Activated CD4-positive, alpha-beta T cell treated with anti-CD3 and anti-CD28 coated beads, Interleukin-2, amount 50 U/mL, for 16 hours (primary cell): ENCODE measurements at regions not wholly inside any gene's neighbourhood (a gene's known extent, or its start where the extent isn't known, plus 50 kb on each side); places are given as distances from the start of the nearest gene placed in this dataset.

Experiments
- DNase-seq: peaks from one replicate; pipeline ENCODE4 v3.0.0-alpha.2; 2020

- no peak for DNase-seq
Measured at GRCh38 chr2:16408331-16409005, 257.2 kb downstream of the CYRIA start.

- DNase-seq = no peak
Measured at GRCh38 chr2:16407358-16407757, 258.3 kb downstream of the CYRIA start.

- no peak for DNase-seq
Measured at GRCh38 chr2:16406496-16407289, 258.9 kb downstream of the CYRIA start.

DNA sequence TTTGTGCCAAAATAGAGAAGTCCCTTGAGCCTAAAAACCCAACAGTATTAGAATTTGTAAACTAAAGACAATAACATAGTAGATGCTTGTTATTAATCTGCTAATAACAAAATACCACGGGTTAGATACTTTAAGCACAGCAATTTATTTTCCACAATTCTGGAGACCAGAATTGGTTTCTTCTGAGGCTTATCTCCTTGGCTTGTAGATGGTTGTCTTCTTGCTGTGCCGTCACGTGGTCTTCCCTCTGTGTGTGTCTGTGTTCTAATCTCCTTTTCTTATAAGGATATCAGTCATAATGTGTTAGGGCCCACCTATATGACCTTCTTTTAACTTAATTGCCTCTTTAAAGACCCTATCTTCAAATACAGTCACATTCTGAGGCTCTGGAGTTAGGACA is 260.1 kb downstream of the CYRIA start:
- DNase-seq = no peak

GRCh38 chr2:16404551-16405300 is 260.9 kb downstream of the CYRIA start:
- DNase-seq = no peak

- DNase-seq = no peak
Measured at GRCh38 chr2:16404146-16404545, 261.5 kb downstream of the CYRIA start.

DNA sequence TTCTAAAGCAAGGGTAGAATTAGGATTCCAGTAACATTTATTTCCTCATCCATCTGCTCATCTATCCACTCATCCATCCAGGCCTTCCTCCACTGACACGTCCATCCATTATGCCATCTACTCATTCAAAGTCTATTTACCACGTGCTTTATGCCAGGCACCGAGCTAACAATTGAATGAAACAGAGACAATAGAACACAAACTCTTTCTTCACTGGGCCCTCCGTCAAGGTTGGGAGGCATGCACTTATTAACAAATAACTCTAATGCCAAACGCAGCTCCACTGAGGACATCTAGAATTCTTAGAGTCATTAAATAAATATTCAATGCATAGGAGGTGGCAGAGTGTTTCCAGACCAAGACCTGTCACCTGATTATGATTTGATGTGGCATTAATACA is 262.7 kb downstream of the CYRIA start:
- no peak for DNase-seq

DNA sequence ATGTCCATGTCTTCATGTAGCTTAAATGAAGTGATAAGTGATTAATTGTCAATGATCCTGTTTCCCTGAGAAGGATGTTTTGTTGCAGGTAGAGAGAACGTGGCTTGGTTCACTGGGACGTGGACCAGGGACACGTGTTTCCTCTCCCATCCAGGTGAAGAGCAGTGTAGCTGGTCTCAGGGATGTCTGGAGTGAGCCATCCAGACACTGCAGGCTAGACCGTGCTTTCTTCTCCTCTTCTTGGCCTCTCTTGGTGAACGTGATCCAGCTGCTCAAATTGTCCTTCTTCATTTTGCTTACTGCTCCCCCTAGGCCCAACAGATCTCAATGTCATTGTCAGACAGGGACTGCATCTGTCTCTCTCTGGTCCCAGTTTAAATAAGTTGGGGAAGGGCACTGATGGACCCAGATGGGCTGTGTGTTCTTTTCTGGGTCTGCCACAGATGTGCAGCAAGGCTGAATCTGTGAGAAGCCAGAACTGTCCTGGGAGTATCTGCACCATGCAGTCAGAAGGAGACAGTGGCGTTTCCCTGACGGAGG is 263.8 kb downstream of the CYRIA start:
- no peak for DNase-seq

DNA sequence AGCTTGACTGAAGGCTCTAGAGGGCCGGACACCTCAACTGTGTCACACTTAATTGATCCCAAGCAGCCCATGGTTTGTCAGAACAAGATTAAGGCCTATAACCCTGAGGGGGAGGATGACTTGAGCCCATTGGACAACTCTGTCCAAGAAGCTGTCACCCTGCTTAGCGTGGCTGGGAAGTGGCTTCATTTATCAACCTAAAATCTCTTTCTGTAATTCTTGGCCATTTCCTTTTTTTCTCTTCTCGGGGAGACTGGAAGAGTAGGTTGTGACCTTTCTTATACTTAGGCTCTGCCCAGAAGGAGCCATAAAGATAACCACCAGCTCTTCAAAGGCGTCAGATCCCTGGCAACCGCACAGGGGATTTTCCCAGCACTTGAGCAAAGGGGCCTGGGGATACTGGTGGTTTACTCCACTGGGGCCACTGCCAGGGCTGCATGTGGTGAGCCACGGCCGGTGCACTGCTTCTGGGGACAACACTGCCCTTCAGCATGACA is 265.5 kb downstream of the CYRIA start:
- DNase-seq = no peak

DNA sequence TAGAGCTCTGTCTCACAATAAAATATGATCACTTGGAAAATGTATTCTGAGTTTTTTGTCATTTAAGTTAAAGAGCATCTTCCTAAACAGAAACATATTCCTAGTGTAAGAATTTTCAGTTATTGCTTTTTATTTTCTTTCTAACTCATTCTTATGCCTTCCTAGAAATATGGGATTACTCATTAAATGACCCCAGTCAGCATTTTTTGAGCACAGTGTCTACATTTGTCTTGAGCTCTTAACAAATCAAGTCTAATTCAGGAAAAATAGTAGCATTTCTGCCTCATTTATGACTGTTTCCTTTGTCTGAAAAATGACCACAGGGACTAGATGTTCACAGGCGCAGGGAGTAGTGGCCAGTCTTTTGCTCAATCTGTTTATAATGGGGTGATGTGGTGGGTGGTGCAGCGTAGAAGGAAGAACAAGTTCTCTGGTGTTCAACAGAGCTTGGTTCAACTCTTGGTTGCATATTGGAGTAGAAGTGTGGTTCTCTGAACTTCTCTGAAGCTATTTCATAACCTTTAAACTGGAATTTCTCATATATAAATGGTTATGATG is 267.1 kb downstream of the CYRIA start:
- no peak for DNase-seq

DNA sequence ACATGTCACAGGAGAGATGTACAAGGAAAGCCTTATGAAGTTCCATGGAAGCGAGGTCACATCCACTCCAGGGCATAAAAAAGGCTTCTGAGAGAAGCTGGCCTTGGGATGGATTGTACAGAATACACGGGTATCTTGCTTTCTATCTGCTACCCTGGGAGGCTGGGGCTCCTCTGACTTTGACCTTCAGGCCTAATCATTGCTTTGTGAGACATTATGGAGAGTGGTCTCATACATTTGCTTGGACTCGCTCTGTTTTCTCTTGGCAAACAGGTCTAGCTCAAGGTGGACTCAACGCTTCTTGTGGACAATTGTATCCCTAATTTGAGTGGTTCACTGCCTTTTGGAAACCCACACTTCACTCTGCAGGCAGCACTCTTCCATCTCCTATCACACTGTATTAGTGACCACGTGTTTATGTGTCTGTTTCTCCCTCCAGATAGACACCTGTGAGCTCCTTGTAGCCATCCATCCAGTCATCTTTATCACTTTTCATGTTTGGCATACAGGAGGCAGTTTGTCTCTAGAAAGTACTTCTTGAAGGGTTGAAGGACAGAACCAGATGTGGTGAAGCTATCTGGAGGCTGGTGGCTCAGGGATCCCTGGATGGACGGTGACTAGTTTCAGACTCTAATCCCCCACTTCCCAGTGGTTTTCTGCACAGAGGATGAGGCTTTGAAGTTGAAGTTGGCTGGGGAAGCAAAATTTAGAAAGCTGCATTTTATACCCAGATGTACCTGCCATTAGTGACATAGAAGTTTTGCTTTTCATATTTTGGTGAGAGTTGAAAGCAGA is 267.8 kb downstream of the CYRIA start:
- no peak for DNase-seq

- no peak for DNase-seq
Measured at GRCh38 chr2:16396986-16397385, 268.6 kb downstream of the CYRIA start.

- DNase-seq = no peak
Measured at GRCh38 chr2:16396171-16396570, 269.5 kb downstream of the CYRIA start.

DNA sequence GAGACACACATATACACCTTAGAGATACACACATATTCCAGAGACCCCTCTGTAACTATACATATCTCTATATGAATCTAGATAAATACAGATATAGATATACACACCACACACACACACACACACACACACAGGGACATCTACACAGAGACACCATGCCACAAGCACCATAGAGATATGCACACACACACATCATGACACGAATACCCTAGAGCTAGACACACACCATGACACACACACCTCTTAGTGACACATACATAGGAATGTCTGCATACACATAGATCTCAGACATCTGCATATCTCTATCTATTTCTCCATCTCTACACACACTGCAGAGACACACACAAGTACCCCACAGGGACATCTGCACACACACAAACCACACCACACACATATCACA is 270.0 kb downstream of the CYRIA start:
- DNase-seq = no peak

DNA sequence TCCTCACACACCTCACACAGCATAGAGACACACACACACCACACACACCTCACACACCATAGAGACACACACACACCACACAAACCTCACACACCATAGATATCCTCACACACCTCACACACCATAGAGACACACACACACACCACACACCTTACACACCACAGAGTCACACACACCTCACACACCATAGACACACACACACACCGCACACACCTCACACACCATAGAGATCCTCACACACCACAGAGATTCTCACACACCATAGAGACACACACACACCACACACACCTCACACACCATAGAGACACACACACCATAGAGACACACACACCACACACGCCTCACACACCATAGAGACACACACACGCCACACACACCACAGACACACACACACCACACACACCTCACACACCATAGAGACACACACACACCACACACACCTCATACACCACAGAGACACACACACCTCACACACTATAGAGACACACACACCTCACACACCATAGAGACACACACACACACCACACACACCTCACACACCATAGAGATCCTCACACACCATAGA is 270.6 kb downstream of the CYRIA start:
- DNase-seq = no peak

DNA sequence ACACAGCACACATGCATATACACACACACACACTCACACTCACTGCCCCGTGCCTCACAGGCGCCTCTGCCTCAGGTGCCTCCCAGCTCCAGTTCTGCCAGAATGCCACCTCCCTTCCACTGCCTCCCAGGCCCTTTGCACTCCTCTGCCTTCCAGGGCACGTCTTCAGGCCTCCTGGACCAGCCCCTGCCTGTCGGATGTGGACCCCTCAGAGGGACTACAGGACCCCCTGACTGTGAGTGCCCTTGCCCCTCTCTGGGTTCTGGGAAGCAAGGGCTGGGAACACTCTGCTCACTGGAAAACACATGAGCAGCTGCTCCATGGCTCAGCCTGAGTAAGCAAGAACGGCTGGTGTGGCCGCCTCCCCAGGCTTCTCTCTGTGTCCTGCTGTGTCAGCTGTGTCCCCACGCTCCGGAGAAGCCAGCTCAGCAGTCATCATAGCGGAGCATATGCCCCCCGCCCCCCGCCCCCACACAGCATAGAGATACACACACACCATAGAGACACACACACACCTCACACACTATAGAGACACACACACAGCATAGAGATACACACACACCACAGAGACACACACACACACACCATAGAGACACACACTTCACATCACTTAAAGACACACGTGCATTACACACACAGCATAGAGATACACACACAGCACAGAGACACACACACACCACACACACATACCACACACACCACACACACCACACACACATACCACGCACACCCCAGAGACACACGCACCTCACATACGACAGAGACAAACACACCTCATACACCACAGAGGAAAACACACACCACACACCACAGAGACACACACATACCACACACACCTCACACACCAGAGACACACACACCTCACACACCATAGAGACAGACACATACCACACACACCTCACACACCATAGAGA is 271.3 kb downstream of the CYRIA start:
- no peak for DNase-seq

DNA sequence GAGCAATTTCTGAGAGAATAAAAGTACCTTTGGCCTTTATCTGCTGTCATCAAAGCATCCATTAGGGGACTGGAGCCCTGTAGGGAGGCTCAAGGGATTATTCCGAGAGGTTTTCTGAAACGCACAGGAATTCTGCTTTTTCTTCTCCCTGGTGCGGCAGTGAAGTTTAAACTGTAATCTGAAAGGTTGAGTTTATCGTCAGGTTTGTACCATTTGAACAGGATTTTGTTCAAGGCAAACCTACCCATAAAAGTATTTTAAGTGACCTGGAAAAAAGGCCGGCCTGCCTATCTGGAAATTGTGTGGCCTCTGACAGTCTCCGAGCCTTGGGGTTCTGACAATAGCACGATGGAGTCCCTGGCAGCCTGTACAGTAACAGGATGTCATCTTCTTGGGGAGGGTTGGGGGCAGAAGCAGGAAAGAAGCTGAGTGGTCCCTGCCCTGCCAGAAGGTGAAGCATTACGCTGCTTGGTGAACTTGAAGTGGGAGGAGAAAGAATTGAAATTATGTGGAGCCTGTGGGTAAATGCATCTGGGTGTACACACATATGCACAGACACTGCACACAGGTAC is 272.0 kb downstream of the CYRIA start:
- DNase-seq = no peak

GRCh38 chr2:16392647-16393499 is 272.8 kb downstream of the CYRIA start:
- no peak for DNase-seq

- no peak for DNase-seq
Measured at GRCh38 chr2:16391986-16392385, 273.6 kb downstream of the CYRIA start.
